IMR-90 (cell line): ENCODE measurements at regions not wholly inside any gene's neighbourhood (a gene's known extent, or its start where the extent isn't known, plus 50 kb on each side); places are given as distances from the start of the nearest gene placed in this dataset.

Experiments used
- ELK1 ChIP-seq: fragments of 150-350 bp; IDR thresholded peaks from 2 replicates; pipeline ENCODE4 v1.6.1; 2016; ENCODE audit warnings: low read depth, mild to moderate bottlenecking, low read length, moderate library complexity, borderline replicate concordance
- MAZ ChIP-seq: IDR thresholded peaks from 2 replicates; pipeline ENCODE4 v1.6.1; 2012; ENCODE audit warnings: low read depth, mild to moderate bottlenecking, low read length, improper control_type of control experiment, moderate library complexity, borderline replicate concordance
- MXI1 ChIP-seq: IDR thresholded peaks from 2 replicates; pipeline ENCODE4 v1.6.1; 2012; ENCODE audit warnings: low read depth, mild to moderate bottlenecking, low read length, moderate library complexity, borderline replicate concordance
- POLR2A ChIP-seq: IDR thresholded peaks from 2 replicates; pipeline ENCODE4 v1.6.1; 2012; ENCODE audit warnings: mild to moderate bottlenecking, low read depth, low read length
- TF ChIP-seq, protein P1 (sequence below): conservative IDR thresholded peaks from 2 replicates; pipeline ENCODE4 v1.5.1; 2012; ENCODE audit warnings: mild to moderate bottlenecking, low read depth, low read length, improper control_type of control experiment

- TF ChIP-seq POLR2A (no peak), MAZ (no peak), ELK1 (no peak), MXI1 (no peak)
- TF ChIP-seq, protein P1, sequence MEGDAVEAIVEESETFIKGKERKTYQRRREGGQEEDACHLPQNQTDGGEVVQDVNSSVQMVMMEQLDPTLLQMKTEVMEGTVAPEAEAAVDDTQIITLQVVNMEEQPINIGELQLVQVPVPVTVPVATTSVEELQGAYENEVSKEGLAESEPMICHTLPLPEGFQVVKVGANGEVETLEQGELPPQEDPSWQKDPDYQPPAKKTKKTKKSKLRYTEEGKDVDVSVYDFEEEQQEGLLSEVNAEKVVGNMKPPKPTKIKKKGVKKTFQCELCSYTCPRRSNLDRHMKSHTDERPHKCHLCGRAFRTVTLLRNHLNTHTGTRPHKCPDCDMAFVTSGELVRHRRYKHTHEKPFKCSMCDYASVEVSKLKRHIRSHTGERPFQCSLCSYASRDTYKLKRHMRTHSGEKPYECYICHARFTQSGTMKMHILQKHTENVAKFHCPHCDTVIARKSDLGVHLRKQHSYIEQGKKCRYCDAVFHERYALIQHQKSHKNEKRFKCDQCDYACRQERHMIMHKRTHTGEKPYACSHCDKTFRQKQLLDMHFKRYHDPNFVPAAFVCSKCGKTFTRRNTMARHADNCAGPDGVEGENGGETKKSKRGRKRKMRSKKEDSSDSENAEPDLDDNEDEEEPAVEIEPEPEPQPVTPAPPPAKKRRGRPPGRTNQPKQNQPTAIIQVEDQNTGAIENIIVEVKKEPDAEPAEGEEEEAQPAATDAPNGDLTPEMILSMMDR = no peak
Observed at GRCh38 chr7:81031996-81032395, 113.1 kb upstream of the SEMA3C start.
